ENCODE measurements at regions not wholly inside any gene's neighbourhood (a gene's known extent, or its start where the extent isn't known, plus 50 kb on each side); places are given as distances from the start of the nearest gene placed in this dataset.

GRCh38 chr17:68134731-68135130, 99.2 kb downstream of the KPNA2 start:
- Histone ChIP-seq H3K79me2 (ENCODE audit: insufficient read depth, low read length) (no peaks in the 10 kb centered on the region), H3K23ac (ENCODE audit: insufficient read length, low read depth, low read length) (no peak overlapping the region), H3K4me2 (ENCODE audit: insufficient read depth, insufficient read length, low read length) (no peak overlapping the region), H3K56ac (ENCODE audit: insufficient read length, low read depth, low read length) (no peak overlapping the region), H3K4me1 (ENCODE audit: insufficient read depth, low read length) (no peaks in the 10 kb centered on the region; the same call in 1 of the 2 replicates), H2AFZ (ENCODE audit: low read length) (no peak overlapping the region), H4K91ac (ENCODE audit: insufficient read length, low read depth, low read length) (no peak overlapping the region), H3K27me3 (ENCODE audit: insufficient read depth, low read length) (no peaks in the 10 kb centered on the region), H3K79me1 (ENCODE audit: insufficient read depth, low read depth, low read length, poor library complexity, severe bottlenecking) (no peaks in the 10 kb centered on the region), H2BK15ac (ENCODE audit: low read depth, low read length) (no peak overlapping the region), H2AK5ac (ENCODE audit: insufficient read length, low read length) (no peak overlapping the region), H3K23me2 (ENCODE audit: insufficient read length, low read depth, low read length, poor library complexity, severe bottlenecking) (no peaks in the 10 kb centered on the region), H3T11ph (ENCODE audit: low read length) (no peak overlapping the region), H2BK5ac (ENCODE audit: insufficient read length, low read length) (no peak overlapping the region), H3K14ac (ENCODE audit: insufficient read depth, low read length) (no peak overlapping the region), H4K5ac (ENCODE audit: insufficient read length, low read depth, low read length) (no peak overlapping the region), H3K9me3 (ENCODE audit: control insufficient read depth, low read depth, low read length) (no peaks in the 10 kb centered on the region), H3K18ac (ENCODE audit: insufficient read length, low read depth, low read length) (no peak overlapping the region), H3K27ac (ENCODE audit: insufficient read length, low read depth, low read length) (no peak overlapping the region), H3K9ac (ENCODE audit: extremely low read depth, insufficient read length, low read length) (no peak overlapping the region), H4K8ac (replicated peaks; ENCODE audit: insufficient read length, low read depth, low read length) (no peak overlapping the region), H4K20me1 (ENCODE audit: control insufficient read depth, insufficient read depth, insufficient read length) (no peaks in the 10 kb centered on the region), H2BK20ac (ENCODE audit: low read depth, low read length, poor library complexity, severe bottlenecking) (no peak overlapping the region), H3K4ac (ENCODE audit: low read depth, low read length) (no peak overlapping the region), H2BK120ac (ENCODE audit: low read depth, low read length, poor library complexity, severe bottlenecking) (no peak overlapping the region), H2BK12ac (ENCODE audit: insufficient read length, low read depth, low read length) (no peak overlapping the region)
- no peak overlapping the region for H3K4me3 Mint-ChIP-seq
- no peaks in the 10 kb centered on the region for H3K9me3 Mint-ChIP-seq
- H3K27ac Mint-ChIP-seq = no peak overlapping the region
- peaks cover 10 to 13% of the 10 kb centered on the region in 2 experiments for H3K4me1 Mint-ChIP-seq
- DNase-seq = no peak
- no peak for TF ChIP-seq CTCF (conservative IDR thresholded peaks at IDR 0.05)
- H3K27me3 Mint-ChIP-seq (ENCODE audit: low read depth) = no peaks in the 10 kb centered on the region; the same call in 1 of the 2 replicates
- no CpG with 5 or more reads among the region's 20 CpGs for WGBS (ENCODE audit: extremely low coverage, insufficient read length, low lambda C conversion rate)
- H3K36me3 Mint-ChIP-seq (ENCODE audit: insufficient read depth in 1 of 3, low read depth in 3 of 3) = peaks cover 0 to 5% (median 1%) of the 10 kb centered on the region in 3 experiments; a peak in 1 of 7 replicates

Data from H9 (cell line).